Keratinocyte (primary cell): ENCODE measurements at regions not wholly inside any gene's neighbourhood (a gene's known extent, or its start where the extent isn't known, plus 50 kb on each side); places are given as distances from the start of the nearest gene placed in this dataset.

Experiments
- CTCF ChIP-seq, 3 experiments: IDR thresholded peaks in 1 of 3; conservative IDR thresholded peaks in 1 of 3; optimal IDR thresholded peaks in 1 of 3; 2 replicates in 2 of 3; 3 replicates in 1 of 3; pipeline versions ENCODE3 to v1.5.1; 2011; ENCODE audit warnings: low read length in 3 of 3, mild to moderate bottlenecking in 3 of 3, moderate library complexity in 2 of 3, control low read depth in 1 of 3, inconsistent platforms in 1 of 3; ENCODE audit not compliant: insufficient read depth in 2 of 3; ENCODE audit errors: extremely low read depth in 1 of 3
- EZH2 ChIP-seq: IDR thresholded peaks from one replicate; pipeline ENCODE4 v1.6.1; 2012; ENCODE audit warnings: inconsistent platforms, mild to moderate bottlenecking, low read length, moderate library complexity

- TF ChIP-seq CTCF (optimal IDR thresholded peaks at IDR 0.05 in 1 of 3, IDR thresholded peaks at IDR 0.05 in 1 of 3, conservative IDR thresholded peaks at IDR 0.05 in 1 of 3; ENCODE audit: extremely low read depth in 1 of 3, insufficient read depth in 2 of 3, low read length in 3 of 3) (no peak), EZH2 (no peak)
These were observed 838.5 kb downstream of the TUSC7 start for GRCh38 chr3:117547956-117548550.
